H9 (cell line): ENCODE measurements at regions not wholly inside any gene's neighbourhood (a gene's known extent, or its start where the extent isn't known, plus 50 kb on each side); places are given as distances from the start of the nearest gene placed in this dataset.

Experiments
- DNase-seq: peaks from one replicate; pipeline ENCODE4 v3.0.0-alpha.2; 2017
- H2AFZ ChIP-seq: one replicate; pipeline ENCODE4 v1.6.1; 2013; ENCODE audit warnings: mild to moderate bottlenecking, low read length, control low read depth, moderate library complexity
- H2AK5ac ChIP-seq: 2 replicates; pipeline ENCODE4 v1.6.1; 2013; ENCODE audit warnings: low read length, control low read depth, mixed read lengths; ENCODE audit not compliant: insufficient read length
- H2BK120ac ChIP-seq: one replicate; pipeline ENCODE4 v1.6.1; 2013; ENCODE audit warnings: low read depth, mild to moderate bottlenecking, low read length, control low read depth, inconsistent platforms; ENCODE audit not compliant: poor library complexity, severe bottlenecking
- H2BK12ac ChIP-seq: 2 replicates; pipeline ENCODE4 v1.6.1; 2013; ENCODE audit warnings: low read length, control low read depth, mixed read lengths, low read depth; ENCODE audit not compliant: insufficient read length
- H2BK15ac ChIP-seq: 2 replicates; pipeline ENCODE4 v1.6.1; 2013; ENCODE audit warnings: low read depth, low read length, control low read depth
- H2BK20ac ChIP-seq: one replicate; pipeline ENCODE4 v1.6.1; 2013; ENCODE audit warnings: low read depth, mild to moderate bottlenecking, low read length, control low read depth, inconsistent platforms; ENCODE audit not compliant: poor library complexity, severe bottlenecking
- H2BK5ac ChIP-seq: 2 replicates; pipeline ENCODE4 v1.6.1; 2013; ENCODE audit warnings: low read length, control low read depth, mixed read lengths; ENCODE audit not compliant: insufficient read length
- H3K14ac ChIP-seq: 2 replicates; pipeline ENCODE4 v1.6.1; 2013; ENCODE audit warnings: low read length, control low read depth; ENCODE audit not compliant: insufficient read depth
- H3K18ac ChIP-seq: 2 replicates; pipeline ENCODE4 v1.6.1; 2013; ENCODE audit warnings: low read depth, mild to moderate bottlenecking, mixed read lengths, low read length, control low read depth; ENCODE audit not compliant: insufficient read length
- H3K23ac ChIP-seq: 2 replicates; pipeline ENCODE4 v1.6.1; 2013; ENCODE audit warnings: low read length, control low read depth, mixed read lengths, low read depth; ENCODE audit not compliant: insufficient read length
- H3K23me2 ChIP-seq: 2 replicates; pipeline ENCODE4 v1.6.1; 2013; ENCODE audit warnings: low read depth, mild to moderate bottlenecking, mixed read lengths, low read length, control low read depth; ENCODE audit not compliant: insufficient read length, poor library complexity, severe bottlenecking
- H3K27ac ChIP-seq: 2 replicates; pipeline ENCODE4 v1.5.1; 2013; ENCODE audit warnings: low read length, control low read depth, mixed read lengths, low read depth; ENCODE audit not compliant: insufficient read length
- H3K27me3 ChIP-seq: 2 replicates; pipeline ENCODE4 v1.6.1; 2013; ENCODE audit warnings: low read length, control low read depth, inconsistent platforms; ENCODE audit not compliant: insufficient read depth
- H3K4ac ChIP-seq: 2 replicates; pipeline ENCODE4 v1.6.1; 2013; ENCODE audit warnings: low read depth, mild to moderate bottlenecking, control low read depth, inconsistent platforms, low read length, moderate library complexity
- H3K4me1 ChIP-seq: 2 replicates; pipeline ENCODE4 v1.6.1; 2013; ENCODE audit warnings: low read length, control low read depth, inconsistent platforms; ENCODE audit not compliant: insufficient read depth
- H3K4me2 ChIP-seq: 2 replicates; pipeline ENCODE4 v1.6.1; 2013; ENCODE audit warnings: low read length, control low read depth, mixed read lengths; ENCODE audit not compliant: insufficient read length, insufficient read depth
- H3K56ac ChIP-seq: 2 replicates; pipeline ENCODE4 v1.6.1; 2013; ENCODE audit warnings: low read depth, mild to moderate bottlenecking, mixed read lengths, low read length, control low read depth; ENCODE audit not compliant: insufficient read length
- H3K79me1 ChIP-seq: 2 replicates; pipeline ENCODE4 v1.6.1; 2013; ENCODE audit warnings: low read depth, mild to moderate bottlenecking, moderate library complexity, low read length, control low read depth, inconsistent platforms; ENCODE audit not compliant: insufficient read depth, poor library complexity, severe bottlenecking
- H3K79me2 ChIP-seq: 2 replicates; pipeline ENCODE4 v1.6.1; 2013; ENCODE audit warnings: low read length, control low read depth, inconsistent platforms; ENCODE audit not compliant: insufficient read depth
- H3K9ac ChIP-seq: 2 replicates; pipeline ENCODE4 v1.6.1; 2013; ENCODE audit warnings: low read length, control low read depth, mixed read lengths; ENCODE audit not compliant: insufficient read length; ENCODE audit errors: extremely low read depth
- H3K9me3 ChIP-seq: one replicate; pipeline ENCODE4 v1.6.1; 2013; ENCODE audit warnings: low read depth, low read length, inconsistent platforms; ENCODE audit not compliant: control insufficient read depth
- H3T11ph ChIP-seq: one replicate; pipeline ENCODE4 v1.6.1; 2013; ENCODE audit warnings: mild to moderate bottlenecking, low read length, control low read depth, inconsistent platforms
- H4K20me1 ChIP-seq: one replicate; pipeline ENCODE4 v1.6.1; 2013; ENCODE audit not compliant: control insufficient read depth, insufficient read length, insufficient read depth
- H4K5ac ChIP-seq: 2 replicates; pipeline ENCODE4 v1.6.1; 2013; ENCODE audit warnings: low read depth, mild to moderate bottlenecking, mixed read lengths, low read length, control low read depth; ENCODE audit not compliant: insufficient read length
- H4K8ac ChIP-seq: replicated peaks from 2 replicates; pipeline ENCODE4 v1.6.1; 2013; ENCODE audit warnings: low read length, control low read depth, mixed read lengths, low read depth; ENCODE audit not compliant: insufficient read length
- H4K91ac ChIP-seq: 2 replicates; pipeline ENCODE4 v1.6.1; 2013; ENCODE audit warnings: low read depth, mild to moderate bottlenecking, moderate library complexity, mixed read lengths, low read length, control low read depth; ENCODE audit not compliant: insufficient read length
- H3K27ac Mint-ChIP-seq, 3 experiments: 2 replicates in 2 of 3; 3 replicates in 1 of 3; pipeline ENCODE4 v1.8.0; 2020 to 2021; ENCODE audit warnings: mixed read lengths in 3 of 3, mild to moderate bottlenecking in 1 of 3, moderate library complexity in 1 of 3
- H3K27me3 Mint-ChIP-seq: 2 replicates; pipeline ENCODE4 v1.8.0; 2021; ENCODE audit warnings: low read depth, mild to moderate bottlenecking, moderate library complexity, mixed read lengths
- H3K36me3 Mint-ChIP-seq, 3 experiments: 2 replicates in 2 of 3; 3 replicates in 1 of 3; pipeline ENCODE4 v1.8.0; 2020 to 2021; ENCODE audit warnings: low read depth in 3 of 3, mixed read lengths in 3 of 3; ENCODE audit not compliant: insufficient read depth in 1 of 3
- H3K4me1 Mint-ChIP-seq, 2 experiments: 2 replicates each; pipeline ENCODE4 v1.8.0; 2020; ENCODE audit warnings: mixed read lengths in 2 of 2
- H3K4me3 Mint-ChIP-seq, 2 experiments: 2 replicates in 1 of 2; 3 replicates in 1 of 2; pipeline ENCODE4 v1.8.0; 2020 to 2021; ENCODE audit warnings: mild to moderate bottlenecking in 2 of 2, mixed read lengths in 2 of 2, moderate library complexity in 1 of 2
- H3K9me3 Mint-ChIP-seq, 2 experiments: 2 replicates in 1 of 2; 3 replicates in 1 of 2; pipeline ENCODE4 v1.8.0; 2020; ENCODE audit warnings: mild to moderate bottlenecking in 2 of 2, mixed read lengths in 2 of 2, moderate library complexity in 1 of 2
- CTCF ChIP-seq: fragments of 200-600 bp; sonication (generic); conservative IDR thresholded peaks from 3 replicates; pipeline ENCODE4 v1.8.0; 2021; ENCODE audit warnings: antibody characterized with exemption, mild to moderate bottlenecking
- WGBS: extraction: QIAGEN DNeasy Blood & Tissue Kit; methylation state at CpG from one replicate; pipeline ENCODE4 v1.1.7; 2013; ENCODE audit warnings: missing lambda C conversion rate, low lambda C conversion rate, mixed read lengths; ENCODE audit not compliant: insufficient read length; ENCODE audit errors: extremely low coverage; 5-methylcytosine and 5-hydroxymethylcytosine counted together

- Histone ChIP-seq H3K14ac (no peak overlapping the region), H2BK20ac (no peak overlapping the region), H2BK15ac (no peak overlapping the region), H4K5ac (no peak overlapping the region), H4K91ac (no peak overlapping the region), H3K4me1 (peaks cover 10% of the 10 kb centered on the region), H2BK12ac (no peak overlapping the region), H3K23me2 (no peaks in the 10 kb centered on the region), H2AFZ (no peak overlapping the region), H3K18ac (no peak overlapping the region), H3K79me2 (no peaks in the 10 kb centered on the region), H3K4ac (no peak overlapping the region), H2BK120ac (no peak overlapping the region), H4K8ac (no peak overlapping the region), H3K9ac (no peak overlapping the region), H2AK5ac (no peak overlapping the region), H3K27me3 (no peaks in the 10 kb centered on the region; the same call in 1 of the 2 replicates), H3K56ac (no peak overlapping the region), H2BK5ac (no peak overlapping the region), H3K23ac (no peak overlapping the region), H3K4me2 (no peak overlapping the region), H3K79me1 (no peaks in the 10 kb centered on the region), H3K9me3 (no peaks in the 10 kb centered on the region), H3K27ac (no peak overlapping the region), H3T11ph (no peak overlapping the region), H4K20me1 (no peaks in the 10 kb centered on the region)
- Mint-ChIP-seq H3K27ac (no peak overlapping the region; a peak in 1 of 7 replicates), H3K4me1 (peaks cover 27 to 28% of the 10 kb centered on the region in 2 experiments), H3K9me3 (no peaks in the 10 kb centered on the region; a peak in 3 of 5 replicates), H3K4me3 (no peak overlapping the region), H3K36me3 (peaks cover 0 to 5% (median 0%) of the 10 kb centered on the region in 3 experiments; a peak in 1 of 7 replicates), H3K27me3 (peaks cover 63% of the 10 kb centered on the region)
- TF ChIP-seq CTCF, result no peak
- no CpG with 5 or more reads among the region's 12 CpGs for WGBS
- no peak for DNase-seq
Measured at GRCh38 chr21:41593051-41593759, 85.2 kb upstream of the TMPRSS2 start.
